GM23338 (cell line): ENCODE measurements at regions not wholly inside any gene's neighbourhood (a gene's known extent, or its start where the extent isn't known, plus 50 kb on each side); places are given as distances from the start of the nearest gene placed in this dataset.

Experiments used
- CTCF ChIP-seq, 2 experiments: fragments of 200-600 bp in 1 of 2; sonication (generic) in 1 of 2; conservative IDR thresholded peaks; 2 replicates each; pipeline versions ENCODE4 v1.5.1 to v1.6.1; 2016 to 2017; ENCODE audit warnings: antibody characterized with exemption in 2 of 2, low read depth in 2 of 2, mild to moderate bottlenecking in 2 of 2, moderate library complexity in 1 of 2
- EZH2 ChIP-seq: fragments of 200-600 bp; sonication (generic); IDR thresholded peaks from one replicate; pipeline ENCODE4 v1.8.0; 2017; ENCODE audit warnings: antibody characterized with exemption, mild to moderate bottlenecking, low read depth; ENCODE audit not compliant: unreplicated experiment
- EZH2phosphoT487 ChIP-seq: fragments of 200-600 bp; sonication (generic); IDR thresholded peaks from one replicate; pipeline ENCODE4 v1.8.1; 2018; ENCODE audit warnings: antibody characterized with exemption; ENCODE audit not compliant: unreplicated experiment
- JUNB ChIP-seq: IDR thresholded peaks from one replicate; pipeline ENCODE4 v1.6.1; 2016; ENCODE audit warnings: antibody characterized with exemption; ENCODE audit not compliant: unreplicated experiment
- POLR2AphosphoS5 ChIP-seq: IDR thresholded peaks from 2 replicates; pipeline ENCODE4 v1.6.1; 2016; ENCODE audit warnings: antibody characterized with exemption, low read depth
- REST ChIP-seq: IDR thresholded peaks from one replicate; pipeline ENCODE4 v1.6.1; 2018; ENCODE audit warnings: antibody characterized with exemption; ENCODE audit not compliant: unreplicated experiment
- ZNF114 ChIP-seq: fragments of 250-450 bp; sonication (Bioruptor Pico); IDR thresholded peaks from 2 replicates; pipeline ENCODE4 v1.5.0; 2020; ENCODE audit warnings: mild to moderate bottlenecking, moderate library complexity
- ZNF462 ChIP-seq: fragments of 250-450 bp; sonication (Bioruptor Pico); IDR thresholded peaks from 2 replicates; pipeline ENCODE4 v1.5.0; 2020; ENCODE audit warnings: mild to moderate bottlenecking, moderate library complexity

GRCh38 chr6:141580988-141581552, 551.7 kb upstream of the GJE1 start:
- no peak for TF ChIP-seq CTCF (conservative IDR thresholded peaks at IDR 0.05; ENCODE audit: low read depth in 2 of 2)
- no peak for TF ChIP-seq JUNB
- TF ChIP-seq REST: no peak
- no peak for TF ChIP-seq ZNF114 (CRISPR knock-in tag)
- TF ChIP-seq EZH2phosphoT487: no peak
- TF ChIP-seq POLR2AphosphoS5: no peak
- no peak for TF ChIP-seq EZH2
- no peak for TF ChIP-seq ZNF462
